ENCODE measurements at regions not wholly inside any gene's neighbourhood (a gene's known extent, or its start where the extent isn't known, plus 50 kb on each side); places are given as distances from the start of the nearest gene placed in this dataset.

- 60 to 61% methylated on average over 1 of the region's 1 CpG for WGBS, 2 donors (ENCODE audit: low coverage in 1 of 2)
- TF ChIP-seq POLR2AphosphoS5 (IDR thresholded peaks at IDR 0.05) (no peak), POLR2A (IDR thresholded peaks at IDR 0.05) (no peak), CTCF (IDR thresholded peaks at IDR 0.05) (no peak), EP300 (IDR thresholded peaks at IDR 0.05) (no peak)
Measured at GRCh38 chr18:29560270-29560669, 1383.3 kb upstream of the CDH2 start.

DNA sequence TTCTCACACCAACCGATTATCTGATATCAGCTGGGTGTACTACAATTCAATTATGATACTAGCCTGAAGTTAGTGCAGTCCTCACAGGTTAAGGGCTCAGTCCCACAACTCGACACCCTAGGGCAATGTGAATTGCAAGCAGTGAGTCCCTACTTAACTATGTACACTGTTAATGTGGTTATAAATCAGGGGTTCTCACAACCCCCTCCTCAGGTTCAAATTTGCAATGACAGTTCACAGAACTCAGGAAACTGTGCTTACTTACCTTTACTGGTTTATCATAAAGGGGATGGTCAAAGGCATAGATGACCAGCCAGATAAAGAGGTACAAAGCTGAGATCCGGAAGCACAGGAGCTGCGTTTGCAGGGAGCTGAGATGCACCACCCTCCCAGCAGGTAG, 1379.1 kb upstream of the CDH2 start:
- Histone ChIP-seq H3K27ac (no peak overlapping the region), H3K4me3 (no peak overlapping the region), H3K9me3 (no peaks in the 10 kb centered on the region), H3K36me3 (no peaks in the 10 kb centered on the region), H3K4me1 (no peaks in the 10 kb centered on the region), H3K27me3 (no peaks in the 10 kb centered on the region)
- ATAC-seq, result no peak
- WGBS, 2 donors (ENCODE audit: low coverage in 1 of 2), result 73 to 90% methylated on average over 2 to 4 of the region's 4 CpGs
- TF ChIP-seq POLR2A (IDR thresholded peaks at IDR 0.05) (no peak), CTCF (IDR thresholded peaks at IDR 0.05) (no peak), POLR2AphosphoS5 (IDR thresholded peaks at IDR 0.05) (no peak), EP300 (IDR thresholded peaks at IDR 0.05) (no peak)

More at GRCh38 chr18:29560270-29560669, 1383.3 kb upstream of the CDH2 start:
- Histone ChIP-seq H3K4me3 (no peak overlapping the region), H3K4me1 (no peaks in the 10 kb centered on the region), H3K9me3 (no peaks in the 10 kb centered on the region), H3K27ac (no peak overlapping the region), H3K27me3 (no peaks in the 10 kb centered on the region), H3K36me3 (no peaks in the 10 kb centered on the region)
- ATAC-seq, result no peak

DNA sequence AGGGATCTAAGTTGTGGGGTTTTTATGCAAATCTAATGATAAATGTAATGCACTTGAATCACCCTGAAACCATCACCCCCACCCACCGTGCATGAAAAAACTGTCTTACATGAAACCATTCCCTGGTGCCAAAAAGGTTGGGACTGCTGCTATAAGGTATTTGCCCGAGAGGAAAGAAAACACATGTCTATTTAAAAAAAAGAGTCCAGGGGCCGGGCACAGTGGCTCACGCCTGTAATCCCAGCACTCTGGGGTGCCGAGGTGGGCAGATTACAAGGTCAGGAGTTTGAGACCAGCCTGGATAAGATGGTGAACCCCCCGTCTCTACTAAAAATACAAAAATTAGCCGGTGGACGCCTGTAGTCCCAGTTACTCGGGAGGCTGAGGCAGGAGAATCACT, 1372.8 kb upstream of the CDH2 start:
- no peak overlapping the region for H3K4me3 ChIP-seq
- 86 to 90% methylated on average over 2 to 9 of the region's 9 CpGs for whole genome bisulfite sequencing, 2 donors (ENCODE audit: low coverage in 1 of 2)
- H3K4me1 ChIP-seq, result no peaks in the 10 kb centered on the region
- no peak for ATAC-seq
- no peak overlapping the region for H3K27ac ChIP-seq
- TF ChIP-seq POLR2A (IDR thresholded peaks at IDR 0.05) (no peak), CTCF (IDR thresholded peaks at IDR 0.05) (no peak), POLR2AphosphoS5 (IDR thresholded peaks at IDR 0.05) (no peak), EP300 (IDR thresholded peaks at IDR 0.05) (no peak)
- H3K9me3 ChIP-seq, result peaks cover 0 to 10% (median 0%) of the 10 kb centered on the region in 3 donors
- no peaks in the 10 kb centered on the region for H3K36me3 ChIP-seq
- no peaks in the 10 kb centered on the region for H3K27me3 ChIP-seq

GRCh38 chr18:29547626-29548025, 1370.7 kb upstream of the CDH2 start:
- no peaks in the 10 kb centered on the region for H3K27me3 ChIP-seq
- ATAC-seq, result no peak
- H3K4me1 ChIP-seq, result no peaks in the 10 kb centered on the region
- no peak for TF ChIP-seq CTCF (IDR thresholded peaks at IDR 0.05)
- no peak for TF ChIP-seq EP300 (IDR thresholded peaks at IDR 0.05)
- TF ChIP-seq POLR2A (IDR thresholded peaks at IDR 0.05), result no peak
- no peak for TF ChIP-seq POLR2AphosphoS5 (IDR thresholded peaks at IDR 0.05)
- no peak overlapping the region for H3K27ac ChIP-seq
- H3K9me3 ChIP-seq, result peaks cover 0 to 10% (median 0%) of the 10 kb centered on the region in 3 donors
- H3K36me3 ChIP-seq, result no peaks in the 10 kb centered on the region
- no peak overlapping the region for H3K4me3 ChIP-seq

GRCh38 chr18:29540548-29540947, 1363.6 kb upstream of the CDH2 start:
- Histone ChIP-seq H3K27ac (no peak overlapping the region), H3K27me3 (no peaks in the 10 kb centered on the region), H3K4me1 (no peaks in the 10 kb centered on the region), H3K4me3 (no peak overlapping the region), H3K9me3 (no peaks in the 10 kb centered on the region), H3K36me3 (no peaks in the 10 kb centered on the region)
- ATAC-seq, result no peak
- no peak for TF ChIP-seq EP300 (IDR thresholded peaks at IDR 0.05)
- no peak for TF ChIP-seq POLR2AphosphoS5 (IDR thresholded peaks at IDR 0.05)
- no peak for TF ChIP-seq POLR2A (IDR thresholded peaks at IDR 0.05)
- TF ChIP-seq CTCF (IDR thresholded peaks at IDR 0.05), result no peak
- WGBS, 2 donors (ENCODE audit: low coverage in 1 of 2), result 79 to 86% methylated on average over 2 of the region's 2 CpGs
